ENCODE measurements at regions not wholly inside any gene's neighbourhood (a gene's known extent, or its start where the extent isn't known, plus 50 kb on each side); places are given as distances from the start of the nearest gene placed in this dataset.

- no peak for DNase-seq
Observed at GRCh38 chr10:84076540-84077195, 62.6 kb upstream of the GHITM start.

- DNase-seq = no peak
Observed at GRCh38 chr10:84077768-84078167, 61.5 kb upstream of the GHITM start.

- DNase-seq = no peak
Observed at GRCh38 chr10:84078771-84079170, 60.5 kb upstream of the GHITM start.

GRCh38 chr10:84084342-84084741 is 55.0 kb upstream of the GHITM start:
- no peak for DNase-seq

- DNase-seq = no peak
Observed at GRCh38 chr10:84087202-84087601, 52.1 kb upstream of the GHITM start.

GRCh38 chr10:84088626-84089025 is 50.7 kb upstream of the GHITM start:
- no peak for DNase-seq

GRCh38 chr10:84089162-84089561 is 50.1 kb upstream of the GHITM start:
- no peak for DNase-seq

Measured in NCI-H1436 (cell line).